ENCODE measurements at regions not wholly inside any gene's neighbourhood (a gene's known extent, or its start where the extent isn't known, plus 50 kb on each side); places are given as distances from the start of the nearest gene placed in this dataset.

DNA sequence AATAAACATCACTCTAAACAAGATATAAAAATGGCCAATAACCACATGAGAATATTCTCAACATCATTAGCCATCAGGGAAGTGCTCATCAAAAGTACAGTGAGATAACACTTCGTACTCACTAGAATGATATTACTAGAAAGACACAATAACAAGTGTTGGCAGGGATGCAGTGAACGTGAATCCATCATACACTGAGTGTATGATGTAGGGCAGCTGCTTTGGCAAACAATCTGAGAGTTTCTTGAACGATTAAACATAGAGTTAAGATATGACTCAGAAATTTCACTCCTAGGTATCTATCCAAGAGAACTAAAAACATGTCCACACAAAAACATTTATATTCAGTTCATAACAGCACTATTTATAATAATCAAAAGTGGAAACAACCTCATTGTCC is 368.9 kb downstream of the PID1 start:
- no peaks in the 10 kb centered on the region for H3K27me3 ChIP-seq (ENCODE audit: control insufficient read depth in 4 of 4, insufficient read depth in 4 of 4, low read length in 3 of 4)
- TF ChIP-seq SP1 (IDR thresholded peaks at IDR 0.05) (no peak), EGR1 (IDR thresholded peaks at IDR 0.05; ENCODE audit: low read depth in 2 of 2) (no peak)
- 80% methylated on average over 3 of the region's 3 CpGs for WGBS

DNA sequence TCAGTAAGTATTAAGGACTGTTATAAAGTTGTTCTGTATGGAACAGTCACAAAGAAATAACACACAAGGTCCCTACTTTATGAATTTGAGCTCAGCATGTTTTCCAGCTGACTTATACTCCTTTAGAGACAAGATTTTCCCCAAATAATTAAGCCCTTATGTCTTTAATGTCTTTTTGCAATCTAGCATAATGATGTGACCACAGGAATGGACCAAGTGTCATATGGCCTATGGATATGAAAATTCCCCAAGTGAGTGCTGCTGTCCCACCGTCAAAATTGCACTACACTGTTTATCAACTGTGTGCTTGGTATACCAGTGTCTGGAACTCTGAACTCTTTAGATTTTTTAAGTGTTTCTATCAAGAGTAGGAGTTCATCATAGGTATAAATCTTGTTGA is 369.6 kb downstream of the PID1 start:
- 80% methylated on average over 1 of the region's 1 CpG for WGBS
- Histone ChIP-seq H3K36me3 (ENCODE audit: control insufficient read depth in 4 of 4, insufficient read depth in 3 of 4, low read depth in 1 of 4, low read length in 3 of 4) (no peaks in the 10 kb centered on the region), H3K4me1 (ENCODE audit: control insufficient read depth in 4 of 4, insufficient read depth in 4 of 4, low read length in 3 of 4) (no peaks in the 10 kb centered on the region), H3K9ac (ENCODE audit: low read depth in 1 of 2, low read length in 2 of 2) (no peak overlapping the region), H3K27me3 (ENCODE audit: control insufficient read depth in 4 of 4, insufficient read depth in 4 of 4, low read length in 3 of 4) (no peaks in the 10 kb centered on the region), H3K4me3 (ENCODE audit: low read depth in 1 of 3, low read length in 3 of 3) (no peak overlapping the region), H3K9me3 (ENCODE audit: control insufficient read depth in 4 of 4, low read length in 3 of 4) (peaks cover 0 to 10% (median 0%) of the 10 kb centered on the region in 4 donors), H3K27ac (ENCODE audit: low read depth in 1 of 2, low read length in 2 of 2) (no peak overlapping the region)
- no peak for DNase-seq (ENCODE audit: low spot score)
- TF ChIP-seq FOXA1 (IDR thresholded peaks at IDR 0.05) (no peak), RXRA (IDR thresholded peaks at IDR 0.05) (no peak), NR2F2 (IDR thresholded peaks at IDR 0.05) (no peak), HNF4G (IDR thresholded peaks at IDR 0.05) (no peak), JUND (IDR thresholded peaks at IDR 0.05) (no peak), FOXA2 (IDR thresholded peaks at IDR 0.05) (no peak), SP1 (IDR thresholded peaks at IDR 0.05) (no peak), TAF1 (conservative IDR thresholded peaks at IDR 0.05) (no peak)
- TF ChIP-seq, protein P1, sequence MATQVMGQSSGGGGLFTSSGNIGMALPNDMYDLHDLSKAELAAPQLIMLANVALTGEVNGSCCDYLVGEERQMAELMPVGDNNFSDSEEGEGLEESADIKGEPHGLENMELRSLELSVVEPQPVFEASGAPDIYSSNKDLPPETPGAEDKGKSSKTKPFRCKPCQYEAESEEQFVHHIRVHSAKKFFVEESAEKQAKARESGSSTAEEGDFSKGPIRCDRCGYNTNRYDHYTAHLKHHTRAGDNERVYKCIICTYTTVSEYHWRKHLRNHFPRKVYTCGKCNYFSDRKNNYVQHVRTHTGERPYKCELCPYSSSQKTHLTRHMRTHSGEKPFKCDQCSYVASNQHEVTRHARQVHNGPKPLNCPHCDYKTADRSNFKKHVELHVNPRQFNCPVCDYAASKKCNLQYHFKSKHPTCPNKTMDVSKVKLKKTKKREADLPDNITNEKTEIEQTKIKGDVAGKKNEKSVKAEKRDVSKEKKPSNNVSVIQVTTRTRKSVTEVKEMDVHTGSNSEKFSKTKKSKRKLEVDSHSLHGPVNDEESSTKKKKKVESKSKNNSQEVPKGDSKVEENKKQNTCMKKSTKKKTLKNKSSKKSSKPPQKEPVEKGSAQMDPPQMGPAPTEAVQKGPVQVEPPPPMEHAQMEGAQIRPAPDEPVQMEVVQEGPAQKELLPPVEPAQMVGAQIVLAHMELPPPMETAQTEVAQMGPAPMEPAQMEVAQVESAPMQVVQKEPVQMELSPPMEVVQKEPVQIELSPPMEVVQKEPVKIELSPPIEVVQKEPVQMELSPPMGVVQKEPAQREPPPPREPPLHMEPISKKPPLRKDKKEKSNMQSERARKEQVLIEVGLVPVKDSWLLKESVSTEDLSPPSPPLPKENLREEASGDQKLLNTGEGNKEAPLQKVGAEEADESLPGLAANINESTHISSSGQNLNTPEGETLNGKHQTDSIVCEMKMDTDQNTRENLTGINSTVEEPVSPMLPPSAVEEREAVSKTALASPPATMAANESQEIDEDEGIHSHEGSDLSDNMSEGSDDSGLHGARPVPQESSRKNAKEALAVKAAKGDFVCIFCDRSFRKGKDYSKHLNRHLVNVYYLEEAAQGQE (IDR thresholded peaks at IDR 0.05), result no peak
- TF ChIP-seq, protein P2, sequence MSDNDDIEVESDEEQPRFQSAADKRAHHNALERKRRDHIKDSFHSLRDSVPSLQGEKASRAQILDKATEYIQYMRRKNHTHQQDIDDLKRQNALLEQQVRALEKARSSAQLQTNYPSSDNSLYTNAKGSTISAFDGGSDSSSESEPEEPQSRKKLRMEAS (IDR thresholded peaks at IDR 0.05), result no peak
- TF ChIP-seq, protein P3, sequence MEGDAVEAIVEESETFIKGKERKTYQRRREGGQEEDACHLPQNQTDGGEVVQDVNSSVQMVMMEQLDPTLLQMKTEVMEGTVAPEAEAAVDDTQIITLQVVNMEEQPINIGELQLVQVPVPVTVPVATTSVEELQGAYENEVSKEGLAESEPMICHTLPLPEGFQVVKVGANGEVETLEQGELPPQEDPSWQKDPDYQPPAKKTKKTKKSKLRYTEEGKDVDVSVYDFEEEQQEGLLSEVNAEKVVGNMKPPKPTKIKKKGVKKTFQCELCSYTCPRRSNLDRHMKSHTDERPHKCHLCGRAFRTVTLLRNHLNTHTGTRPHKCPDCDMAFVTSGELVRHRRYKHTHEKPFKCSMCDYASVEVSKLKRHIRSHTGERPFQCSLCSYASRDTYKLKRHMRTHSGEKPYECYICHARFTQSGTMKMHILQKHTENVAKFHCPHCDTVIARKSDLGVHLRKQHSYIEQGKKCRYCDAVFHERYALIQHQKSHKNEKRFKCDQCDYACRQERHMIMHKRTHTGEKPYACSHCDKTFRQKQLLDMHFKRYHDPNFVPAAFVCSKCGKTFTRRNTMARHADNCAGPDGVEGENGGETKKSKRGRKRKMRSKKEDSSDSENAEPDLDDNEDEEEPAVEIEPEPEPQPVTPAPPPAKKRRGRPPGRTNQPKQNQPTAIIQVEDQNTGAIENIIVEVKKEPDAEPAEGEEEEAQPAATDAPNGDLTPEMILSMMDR (IDR thresholded peaks at IDR 0.05; ENCODE audit: low read depth, low read length, missing input control), result no peak
- TF ChIP-seq, protein P4, sequence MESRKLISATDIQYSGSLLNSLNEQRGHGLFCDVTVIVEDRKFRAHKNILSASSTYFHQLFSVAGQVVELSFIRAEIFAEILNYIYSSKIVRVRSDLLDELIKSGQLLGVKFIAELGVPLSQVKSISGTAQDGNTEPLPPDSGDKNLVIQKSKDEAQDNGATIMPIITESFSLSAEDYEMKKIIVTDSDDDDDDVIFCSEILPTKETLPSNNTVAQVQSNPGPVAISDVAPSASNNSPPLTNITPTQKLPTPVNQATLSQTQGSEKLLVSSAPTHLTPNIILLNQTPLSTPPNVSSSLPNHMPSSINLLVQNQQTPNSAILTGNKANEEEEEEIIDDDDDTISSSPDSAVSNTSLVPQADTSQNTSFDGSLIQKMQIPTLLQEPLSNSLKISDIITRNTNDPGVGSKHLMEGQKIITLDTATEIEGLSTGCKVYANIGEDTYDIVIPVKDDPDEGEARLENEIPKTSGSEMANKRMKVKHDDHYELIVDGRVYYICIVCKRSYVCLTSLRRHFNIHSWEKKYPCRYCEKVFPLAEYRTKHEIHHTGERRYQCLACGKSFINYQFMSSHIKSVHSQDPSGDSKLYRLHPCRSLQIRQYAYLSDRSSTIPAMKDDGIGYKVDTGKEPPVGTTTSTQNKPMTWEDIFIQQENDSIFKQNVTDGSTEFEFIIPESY (IDR thresholded peaks at IDR 0.05), result no peak
- TF ChIP-seq, protein P5, sequence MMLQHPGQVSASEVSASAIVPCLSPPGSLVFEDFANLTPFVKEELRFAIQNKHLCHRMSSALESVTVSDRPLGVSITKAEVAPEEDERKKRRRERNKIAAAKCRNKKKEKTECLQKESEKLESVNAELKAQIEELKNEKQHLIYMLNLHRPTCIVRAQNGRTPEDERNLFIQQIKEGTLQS (IDR thresholded peaks at IDR 0.05), result no peak

More for the DNA sequence above, 368.9 kb downstream of the PID1 start:
- Histone ChIP-seq H3K4me3 (ENCODE audit: low read depth in 1 of 3, low read length in 3 of 3) (no peak overlapping the region), H3K36me3 (ENCODE audit: control insufficient read depth in 4 of 4, insufficient read depth in 3 of 4, low read depth in 1 of 4, low read length in 3 of 4) (no peaks in the 10 kb centered on the region), H3K27ac (ENCODE audit: low read depth in 1 of 2, low read length in 2 of 2) (no peak overlapping the region), H3K9ac (ENCODE audit: low read depth in 1 of 2, low read length in 2 of 2) (no peak overlapping the region), H3K9me3 (ENCODE audit: control insufficient read depth in 4 of 4, low read length in 3 of 4) (peaks cover 0 to 9% (median 0%) of the 10 kb centered on the region in 4 donors), H3K4me1 (ENCODE audit: control insufficient read depth in 4 of 4, insufficient read depth in 4 of 4, low read length in 3 of 4) (no peaks in the 10 kb centered on the region)
- DNase-seq (ENCODE audit: low spot score), result no peak

Measured in liver (tissue), 8 donors.